GM12878 (cell line): ENCODE measurements at regions not wholly inside any gene's neighbourhood (a gene's known extent, or its start where the extent isn't known, plus 50 kb on each side); places are given as distances from the start of the nearest gene placed in this dataset.

Source experiments
- ATAC-seq: fragments of 200-7000 bp; cut with Tn5 transposase; 3 replicates; pipeline ENCODE4 v1.9.1; 2020; ENCODE audit warnings: mild to moderate bottlenecking, moderate library complexity
- BruUV-seq: library from RNA; stranded (reverse); fragments of 400-500 nt; replicated peaks from 2 replicates; lab custom pipeline; 2021; lab: Mats Ljungman, UMichigan
- CTCF ChIA-PET: fragments of 300-600 bp; sonication (Branson Sonifier 250); formaldehyde crosslinking; extraction: SDS; loops from one replicate; lab custom pipeline; 2021; ENCODE audit warnings: inconsistent platforms; lab: Yijun Ruan, JAX
- POLR2A ChIA-PET: fragments of 350-600 bp; formaldehyde crosslinking; extraction: SDS; loops from one replicate; lab custom pipeline; 2021; ENCODE audit warnings: inconsistent platforms; lab: Charles Lee
- RAD21 ChIA-PET: fragments of 300-600 bp; sonication (Branson Sonifier 250); formaldehyde crosslinking; loops from one replicate; lab custom pipeline; 2023; ENCODE audit warnings: antibody characterized with exemption; ENCODE audit not compliant: unreplicated experiment; lab: Charles Lee
- SMC1A ChIA-PET: fragments of 300-600 bp; sonication (Branson Sonifier 250); formaldehyde crosslinking; loops from one replicate; lab custom pipeline; 2023; ENCODE audit not compliant: unreplicated experiment, uncharacterized antibody; lab: Charles Lee
- DNase-seq: peaks from one replicate; pipeline ENCODE4 v3.0.0-alpha.2; 2011; ENCODE audit warnings: low read depth, low spot score
- FAIRE-seq: peaks from 3 replicates; lab custom pipeline; 2011; peaks lifted over from hg19 to GRCh38; lab: Jason Lieb, UNC
- H2AFZ ChIP-seq: 2 replicates; pipeline ENCODE4 v1.6.0; 2011; ENCODE audit warnings: low read depth, low read length, control low read depth; ENCODE audit not compliant: control insufficient read depth
- H3K27ac ChIP-seq: 2 replicates; pipeline ENCODE4 v1.5.1; 2011; ENCODE audit warnings: control low read depth; ENCODE audit not compliant: control insufficient read depth, insufficient read depth
- H3K27me3 ChIP-seq, 2 experiments: replicated peaks in 1 of 2; 2 replicates each; pipeline versions ENCODE4 v1.6.0 to v1.6.1; 2011; ENCODE audit warnings: low read length in 1 of 2; ENCODE audit not compliant: control insufficient read depth in 2 of 2, insufficient read depth in 2 of 2
- H3K36me3 ChIP-seq, 2 experiments: 2 replicates each; pipeline ENCODE4 v1.5.1; 2011; ENCODE audit warnings: low read length in 1 of 2; ENCODE audit not compliant: control insufficient read depth in 2 of 2, insufficient read depth in 2 of 2
- H3K4me1 ChIP-seq: 2 replicates; pipeline ENCODE4 v1.6.1; 2011; ENCODE audit warnings: mild to moderate bottlenecking, low read length, moderate library complexity, mixed read lengths; ENCODE audit not compliant: control insufficient read depth, insufficient read depth
- H3K4me2 ChIP-seq: 2 replicates; pipeline ENCODE4 v1.6.0; 2011; ENCODE audit warnings: control low read depth; ENCODE audit not compliant: control insufficient read depth, insufficient read depth
- H3K4me3 ChIP-seq: fragments of 200-600 bp; sonication (generic); 2 replicates; pipeline ENCODE4 v1.5.1; 2016
- H3K79me2 ChIP-seq: 2 replicates; pipeline ENCODE4 v1.6.0; 2011; ENCODE audit warnings: low read length; ENCODE audit not compliant: control insufficient read depth, insufficient read depth
- H3K9ac ChIP-seq: 2 replicates; pipeline ENCODE4 v1.8.0; 2011; ENCODE audit warnings: low read length, control low read depth, mixed read lengths; ENCODE audit not compliant: control insufficient read depth, insufficient read depth
- H3K9me3 ChIP-seq: replicated peaks from 3 replicates; pipeline ENCODE4 v1.5.1; 2011; ENCODE audit warnings: mild to moderate bottlenecking, low read length; ENCODE audit not compliant: control insufficient read depth, insufficient read depth
- H4K20me1 ChIP-seq: 2 replicates; pipeline ENCODE4 v1.6.0; 2011; ENCODE audit not compliant: control insufficient read depth, insufficient read depth
- BCL11A ChIP-seq: IDR thresholded peaks from 2 replicates; pipeline ENCODE4 v1.6.1; 2011; ENCODE audit warnings: low read depth, low read length
- HSF1 ChIP-seq: fragments of 150-350 bp; IDR thresholded peaks from 2 replicates; pipeline ENCODE4 v1.6.1; 2014; ENCODE audit warnings: mild to moderate bottlenecking, low read depth, low read length
- SIN3A ChIP-seq: IDR thresholded peaks from 2 replicates; pipeline ENCODE4 v1.6.1; 2012; ENCODE audit warnings: low read depth, low read length, improper control_type of control experiment
- SMARCA5 ChIP-seq: fragments of 450-650 bp; IDR thresholded peaks from 2 replicates; pipeline ENCODE4 v1.6.1; 2017; ENCODE audit warnings: mild to moderate bottlenecking
- SRF ChIP-seq, 2 experiments: IDR thresholded peaks; 2 replicates each; pipeline ENCODE4 v1.6.1; 2011; ENCODE audit warnings: low read depth in 2 of 2, low read length in 2 of 2, mild to moderate bottlenecking in 1 of 2, moderate library complexity in 1 of 2
- WGBS: methylation state at CpG from one replicate; pipeline ENCODE4 v1.1.6; 2016; ENCODE audit warnings: low lambda C conversion rate; ENCODE audit not compliant: insufficient replicate concordance, insufficient coverage; ENCODE audit errors: missing lambda C conversion rate; 5-methylcytosine and 5-hydroxymethylcytosine counted together
- in situ Hi-C: fragments of 300-500 bp; cut with MboI; formaldehyde crosslinking; loops from 9 replicates; pipeline ENCODE4 v1.14.3; 2018; ENCODE audit warnings: mixed read lengths
- intact Hi-C: fragments of 100-400 bp; cut with micrococcal nuclease; formaldehyde crosslinking; loops from one replicate; pipeline ENCODE4 v1.14.2; 2022; ENCODE audit not compliant: unreplicated experiment
- TF ChIP-seq, protein P1 (sequence below): fragments of 450-650 bp; IDR thresholded peaks from 2 replicates; pipeline ENCODE4 v1.6.1; 2018; ENCODE audit warnings: mild to moderate bottlenecking, low read depth, moderate library complexity; ENCODE audit not compliant: partially characterized antibody
- TF ChIP-seq, protein P2 (sequence below): fragments of 450-650 bp; formaldehyde crosslinking; IDR thresholded peaks from 2 replicates; pipeline ENCODE4 v1.4.0; 2020; ENCODE audit warnings: mild to moderate bottlenecking, moderate library complexity
- TF ChIP-seq, protein P3 (sequence below): IDR thresholded peaks from 2 replicates; pipeline ENCODE4 v1.6.1; 2012; ENCODE audit warnings: low read length, inconsistent platforms

DNA sequence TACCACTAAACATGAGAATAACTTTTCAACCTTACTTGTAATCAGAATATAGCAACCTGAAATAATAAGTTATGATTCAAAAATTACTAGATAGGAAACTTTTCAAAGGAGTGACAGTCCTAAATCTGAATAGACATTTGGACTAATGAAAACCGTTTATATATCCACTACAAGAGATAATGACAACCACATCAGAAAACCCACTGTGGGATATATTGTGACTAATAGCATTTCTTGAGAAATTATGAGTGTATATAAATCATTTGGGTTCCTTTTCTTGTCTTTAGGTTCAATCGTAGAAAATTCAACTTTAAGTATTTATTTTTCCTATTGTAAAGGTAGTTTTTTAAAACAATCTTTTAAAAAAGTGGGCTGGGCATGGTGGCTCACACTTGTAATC lies 170.2 kb upstream of the PRSS58 start:
- Histone ChIP-seq H3K4me1 (no peaks in the 10 kb centered on the region), H3K27ac (no peak overlapping the region), H3K4me2 (no peak overlapping the region), H3K9ac (no peak overlapping the region), H3K4me3 (no peak overlapping the region), H4K20me1 (no peaks in the 10 kb centered on the region), H3K27me3 (no peaks in the 10 kb centered on the region), H3K9me3 (no peaks in the 10 kb centered on the region), H3K36me3 (no peaks in the 10 kb centered on the region), H2AFZ (no peak overlapping the region)
- in situ Hi-C loops: no loop called here
- BruUV-seq: no TSS peak
- 2% methylated on average over 2 of the region's 2 CpGs for WGBS
- CTCF ChIA-PET: no interaction called here
- ATAC-seq: no peak
- intact Hi-C loops: no loop called here
- no peak for DNase-seq
- no peak for FAIRE-seq
- SMC1A ChIA-PET: no interaction called here
- RAD21 ChIA-PET: no interaction called here
- POLR2A ChIA-PET: no interaction called here
- TF ChIP-seq, protein P1, sequence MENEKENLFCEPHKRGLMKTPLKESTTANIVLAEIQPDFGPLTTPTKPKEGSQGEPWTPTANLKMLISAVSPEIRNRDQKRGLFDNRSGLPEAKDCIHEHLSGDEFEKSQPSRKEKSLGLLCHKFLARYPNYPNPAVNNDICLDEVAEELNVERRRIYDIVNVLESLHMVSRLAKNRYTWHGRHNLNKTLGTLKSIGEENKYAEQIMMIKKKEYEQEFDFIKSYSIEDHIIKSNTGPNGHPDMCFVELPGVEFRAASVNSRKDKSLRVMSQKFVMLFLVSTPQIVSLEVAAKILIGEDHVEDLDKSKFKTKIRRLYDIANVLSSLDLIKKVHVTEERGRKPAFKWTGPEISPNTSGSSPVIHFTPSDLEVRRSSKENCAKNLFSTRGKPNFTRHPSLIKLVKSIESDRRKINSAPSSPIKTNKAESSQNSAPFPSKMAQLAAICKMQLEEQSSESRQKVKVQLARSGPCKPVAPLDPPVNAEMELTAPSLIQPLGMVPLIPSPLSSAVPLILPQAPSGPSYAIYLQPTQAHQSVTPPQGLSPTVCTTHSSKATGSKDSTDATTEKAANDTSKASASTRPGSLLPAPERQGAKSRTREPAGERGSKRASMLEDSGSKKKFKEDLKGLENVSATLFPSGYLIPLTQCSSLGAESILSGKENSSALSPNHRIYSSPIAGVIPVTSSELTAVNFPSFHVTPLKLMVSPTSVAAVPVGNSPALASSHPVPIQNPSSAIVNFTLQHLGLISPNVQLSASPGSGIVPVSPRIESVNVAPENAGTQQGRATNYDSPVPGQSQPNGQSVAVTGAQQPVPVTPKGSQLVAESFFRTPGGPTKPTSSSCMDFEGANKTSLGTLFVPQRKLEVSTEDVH: no peak
- TF ChIP-seq SRF (IDR thresholded peaks at IDR 0.05; ENCODE audit: low read depth in 2 of 2, low read length in 2 of 2) (no peak), SMARCA5 (no peak)
- TF ChIP-seq, all 136 proteins: peak for 0
- H3K79me2 ChIP-seq: no peaks in the 10 kb centered on the region

DNA sequence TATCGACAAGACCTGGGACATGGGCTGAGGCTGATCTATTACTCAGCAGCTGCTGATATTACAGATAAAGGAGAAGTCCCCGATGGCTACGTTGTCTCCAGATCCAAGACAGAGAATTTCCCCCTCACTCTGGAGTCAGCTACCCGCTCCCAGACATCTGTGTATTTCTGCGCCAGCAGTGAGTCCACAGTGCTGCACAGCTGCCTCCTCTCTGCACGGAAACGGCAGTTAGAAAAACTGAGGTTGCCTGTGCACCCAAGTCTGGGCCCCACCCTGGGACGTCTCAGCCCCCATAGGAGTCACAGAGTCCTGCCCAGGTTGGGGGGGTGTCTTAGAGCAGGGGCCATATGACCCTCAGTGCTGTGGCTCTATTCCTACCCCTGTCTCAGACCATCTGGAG lies 167.4 kb upstream of the PRSS58 start:
- CTCF ChIA-PET: interaction anchor here (0.9 kb wide), 1 partner anchor 40 kb away, joined by 3 read pairs; no protein-coding TSS in a partner anchor
- no peak for ATAC-seq
- no peak for TF ChIP-seq HSF1
- TF ChIP-seq SIN3A: no peak
- TF ChIP-seq, protein P2, sequence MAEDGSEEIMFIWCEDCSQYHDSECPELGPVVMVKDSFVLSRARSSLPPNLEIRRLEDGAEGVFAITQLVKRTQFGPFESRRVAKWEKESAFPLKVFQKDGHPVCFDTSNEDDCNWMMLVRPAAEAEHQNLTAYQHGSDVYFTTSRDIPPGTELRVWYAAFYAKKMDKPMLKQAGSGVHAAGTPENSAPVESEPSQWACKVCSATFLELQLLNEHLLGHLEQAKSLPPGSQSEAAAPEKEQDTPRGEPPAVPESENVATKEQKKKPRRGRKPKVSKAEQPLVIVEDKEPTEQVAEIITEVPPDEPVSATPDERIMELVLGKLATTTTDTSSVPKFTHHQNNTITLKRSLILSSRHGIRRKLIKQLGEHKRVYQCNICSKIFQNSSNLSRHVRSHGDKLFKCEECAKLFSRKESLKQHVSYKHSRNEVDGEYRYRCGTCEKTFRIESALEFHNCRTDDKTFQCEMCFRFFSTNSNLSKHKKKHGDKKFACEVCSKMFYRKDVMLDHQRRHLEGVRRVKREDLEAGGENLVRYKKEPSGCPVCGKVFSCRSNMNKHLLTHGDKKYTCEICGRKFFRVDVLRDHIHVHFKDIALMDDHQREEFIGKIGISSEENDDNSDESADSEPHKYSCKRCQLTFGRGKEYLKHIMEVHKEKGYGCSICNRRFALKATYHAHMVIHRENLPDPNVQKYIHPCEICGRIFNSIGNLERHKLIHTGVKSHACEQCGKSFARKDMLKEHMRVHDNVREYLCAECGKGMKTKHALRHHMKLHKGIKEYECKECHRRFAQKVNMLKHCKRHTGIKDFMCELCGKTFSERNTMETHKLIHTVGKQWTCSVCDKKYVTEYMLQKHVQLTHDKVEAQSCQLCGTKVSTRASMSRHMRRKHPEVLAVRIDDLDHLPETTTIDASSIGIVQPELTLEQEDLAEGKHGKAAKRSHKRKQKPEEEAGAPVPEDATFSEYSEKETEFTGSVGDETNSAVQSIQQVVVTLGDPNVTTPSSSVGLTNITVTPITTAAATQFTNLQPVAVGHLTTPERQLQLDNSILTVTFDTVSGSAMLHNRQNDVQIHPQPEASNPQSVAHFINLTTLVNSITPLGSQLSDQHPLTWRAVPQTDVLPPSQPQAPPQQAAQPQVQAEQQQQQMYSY (CRISPR knock-in tag): no peak
- TF ChIP-seq, protein P3, sequence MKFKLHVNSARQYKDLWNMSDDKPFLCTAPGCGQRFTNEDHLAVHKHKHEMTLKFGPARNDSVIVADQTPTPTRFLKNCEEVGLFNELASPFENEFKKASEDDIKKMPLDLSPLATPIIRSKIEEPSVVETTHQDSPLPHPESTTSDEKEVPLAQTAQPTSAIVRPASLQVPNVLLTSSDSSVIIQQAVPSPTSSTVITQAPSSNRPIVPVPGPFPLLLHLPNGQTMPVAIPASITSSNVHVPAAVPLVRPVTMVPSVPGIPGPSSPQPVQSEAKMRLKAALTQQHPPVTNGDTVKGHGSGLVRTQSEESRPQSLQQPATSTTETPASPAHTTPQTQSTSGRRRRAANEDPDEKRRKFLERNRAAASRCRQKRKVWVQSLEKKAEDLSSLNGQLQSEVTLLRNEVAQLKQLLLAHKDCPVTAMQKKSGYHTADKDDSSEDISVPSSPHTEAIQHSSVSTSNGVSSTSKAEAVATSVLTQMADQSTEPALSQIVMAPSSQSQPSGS: no peak
- TF ChIP-seq BCL11A: no peak

More for the DNA sequence above, 167.4 kb upstream of the PRSS58 start:
- no peaks in the 10 kb centered on the region for H3K9me3 ChIP-seq
- ChIA-PET RAD21 (no interaction called here), SMC1A (no interaction called here), POLR2A (no interaction called here)
- WGBS: 17% methylated on average over 8 of the region's 8 CpGs
- H3K27me3 ChIP-seq: no peaks in the 10 kb centered on the region
- intact Hi-C loops: no loop called here
- H4K20me1 ChIP-seq: no peaks in the 10 kb centered on the region
- DNase-seq: no peak
- no peaks in the 10 kb centered on the region for H3K4me1 ChIP-seq
- no TSS peak for BruUV-seq
- in situ Hi-C loops: no loop called here
- H3K9ac ChIP-seq: no peak overlapping the region
- no peak overlapping the region for H3K4me3 ChIP-seq
- no peak overlapping the region for H2AFZ ChIP-seq
- no peak for FAIRE-seq
- no peaks in the 10 kb centered on the region for H3K79me2 ChIP-seq
- H3K27ac ChIP-seq: no peak overlapping the region
- no peak overlapping the region for H3K4me2 ChIP-seq
- H3K36me3 ChIP-seq: no peaks in the 10 kb centered on the region
